OCI-LY1 (cell line): ENCODE measurements at regions not wholly inside any gene's neighbourhood (a gene's known extent, or its start where the extent isn't known, plus 50 kb on each side); places are given as distances from the start of the nearest gene placed in this dataset.

Source experiments
- H2AFZ ChIP-seq: fragments of 200-600 bp; sonication (generic), shearing (Covaris generic); 2 replicates; pipeline ENCODE4 v1.6.0; 2014; ENCODE audit warnings: antibody characterized with exemption, mild to moderate bottlenecking, low read length
- H3F3A ChIP-seq: fragments of 200-600 bp; sonication (generic), shearing (Covaris generic); 2 replicates; pipeline ENCODE4 v1.6.0; 2014; ENCODE audit warnings: mild to moderate bottlenecking, antibody characterized with exemption, low read length, moderate library complexity; ENCODE audit not compliant: insufficient read depth
- H3K27ac ChIP-seq: fragments of 200-600 bp; sonication (generic); 2 replicates; pipeline ENCODE4 v1.5.1; 2014; ENCODE audit warnings: low read length, mixed run types, mild to moderate bottlenecking, low read depth; ENCODE audit not compliant: poor library complexity, severe bottlenecking
- H3K27me3 ChIP-seq: fragments of 200-600 bp; sonication (generic); 2 replicates; pipeline ENCODE4 v1.6.0; 2014; ENCODE audit warnings: antibody characterized with exemption, mild to moderate bottlenecking, low read length, moderate library complexity; ENCODE audit not compliant: insufficient read depth
- H3K36me3 ChIP-seq: fragments of 200-600 bp; sonication (generic); 2 replicates; pipeline ENCODE4 v1.6.1; 2014; ENCODE audit warnings: mild to moderate bottlenecking, antibody characterized with exemption, low read length, moderate library complexity, mixed read lengths; ENCODE audit not compliant: insufficient read depth
- H3K4me1 ChIP-seq: fragments of 200-600 bp; sonication (generic); 2 replicates; pipeline ENCODE4 v1.5.1; 2014; ENCODE audit warnings: mild to moderate bottlenecking, low read length, moderate library complexity; ENCODE audit not compliant: insufficient read depth, severe bottlenecking
- H3K4me2 ChIP-seq: fragments of 200-600 bp; sonication (generic), shearing (Covaris generic); 2 replicates; pipeline ENCODE4 v1.6.1; 2014; ENCODE audit warnings: low read length
- H3K4me3 ChIP-seq: fragments of 200-600 bp; sonication (generic); 2 replicates; pipeline ENCODE4 v1.5.1; 2014; ENCODE audit warnings: low read length, low read depth, mild to moderate bottlenecking, mixed read lengths; ENCODE audit not compliant: poor library complexity, severe bottlenecking
- H3K79me2 ChIP-seq: fragments of 200-600 bp; shearing (Covaris generic); 2 replicates; pipeline ENCODE4 v1.6.1; 2016; ENCODE audit warnings: mixed run types, low read length, mixed read lengths; ENCODE audit not compliant: insufficient read depth
- H3K9ac ChIP-seq: fragments of 200-600 bp; sonication (generic), shearing (Covaris generic); 2 replicates; pipeline ENCODE4 v1.6.1; 2014; ENCODE audit warnings: mild to moderate bottlenecking, low read length, mixed read lengths
- H3K9me2 ChIP-seq: fragments of 200-600 bp; sonication (generic), shearing (Covaris generic); 2 replicates; pipeline ENCODE4 v1.6.1; 2014; ENCODE audit warnings: low read depth, mild to moderate bottlenecking, low read length, mixed read lengths
- H3K9me3 ChIP-seq: fragments of 200-600 bp; shearing (Covaris generic); 2 replicates; pipeline ENCODE4 v1.6.1; 2014; ENCODE audit warnings: low read length, mixed read lengths
- H4K20me1 ChIP-seq: fragments of 200-600 bp; sonication (generic), shearing (Covaris generic); 2 replicates; pipeline ENCODE4 v1.6.0; 2016; ENCODE audit warnings: mild to moderate bottlenecking, low read length; ENCODE audit not compliant: insufficient read depth
- CTCF ChIP-seq: fragments of 200-600 bp; sonication (generic), shearing (Covaris generic); IDR thresholded peaks from 2 replicates; pipeline ENCODE4 v1.5.1; 2017; ENCODE audit warnings: mild to moderate bottlenecking, antibody characterized with exemption, low read length, moderate library complexity, mixed read lengths
- EZH2 ChIP-seq: fragments of 200-600 bp; sonication (generic), shearing (Covaris generic); IDR thresholded peaks from 2 replicates; pipeline ENCODE4 v1.8.0; 2017; ENCODE audit warnings: borderline replicate concordance, mixed run types, mild to moderate bottlenecking, antibody characterized with exemption, low read length, moderate library complexity, mixed read lengths

- TF ChIP-seq CTCF = no peak
- no peak for TF ChIP-seq EZH2
- no peak overlapping the region for H3K9ac ChIP-seq
- no peak overlapping the region for H3K4me2 ChIP-seq
- H3K4me1 ChIP-seq = no peaks in the 10 kb centered on the region
- no peaks in the 10 kb centered on the region for H3K79me2 ChIP-seq
- no peak overlapping the region for H2AFZ ChIP-seq
- H3K27me3 ChIP-seq = no peaks in the 10 kb centered on the region
- H3K4me3 ChIP-seq = no peak overlapping the region
- H3F3A ChIP-seq = no peaks in the 10 kb centered on the region
- H4K20me1 ChIP-seq = no peaks in the 10 kb centered on the region
- H3K9me3 ChIP-seq = no peaks in the 10 kb centered on the region
- H3K36me3 ChIP-seq = no peaks in the 10 kb centered on the region
- no peaks in the 10 kb centered on the region for H3K9me2 ChIP-seq
- no peak overlapping the region for H3K27ac ChIP-seq
Measured at GRCh38 chr11:121928597-121929580, 187.1 kb downstream of the BLID start.

- no peaks in the 10 kb centered on the region for H3K9me2 ChIP-seq
- no peaks in the 10 kb centered on the region for H3F3A ChIP-seq
- no peak overlapping the region for H3K27ac ChIP-seq
- no peaks in the 10 kb centered on the region for H3K4me1 ChIP-seq
- H3K9me3 ChIP-seq = no peaks in the 10 kb centered on the region
- TF ChIP-seq EZH2 = no peak
- no peak for TF ChIP-seq CTCF
- no peaks in the 10 kb centered on the region for H4K20me1 ChIP-seq
- H3K36me3 ChIP-seq = no peaks in the 10 kb centered on the region
- no peak overlapping the region for H3K4me3 ChIP-seq
- no peak overlapping the region for H3K9ac ChIP-seq
- no peak overlapping the region for H2AFZ ChIP-seq
- no peaks in the 10 kb centered on the region for H3K27me3 ChIP-seq
- H3K79me2 ChIP-seq = no peaks in the 10 kb centered on the region
- no peak overlapping the region for H3K4me2 ChIP-seq
Measured at GRCh38 chr11:121927789-121928188, 188.2 kb downstream of the BLID start.

GRCh38 chr11:121927097-121927785 lies 188.8 kb downstream of the BLID start:
- H3K79me2 ChIP-seq = no peaks in the 10 kb centered on the region
- H3F3A ChIP-seq = no peaks in the 10 kb centered on the region
- no peak overlapping the region for H2AFZ ChIP-seq
- TF ChIP-seq EZH2 (no peak), CTCF (no peak)
- no peaks in the 10 kb centered on the region for H3K9me3 ChIP-seq
- H4K20me1 ChIP-seq = no peaks in the 10 kb centered on the region
- H3K4me3 ChIP-seq = no peak overlapping the region
- no peaks in the 10 kb centered on the region for H3K36me3 ChIP-seq
- H3K27ac ChIP-seq = no peak overlapping the region
- H3K9me2 ChIP-seq = no peaks in the 10 kb centered on the region
- no peaks in the 10 kb centered on the region for H3K4me1 ChIP-seq
- no peak overlapping the region for H3K4me2 ChIP-seq
- no peaks in the 10 kb centered on the region for H3K27me3 ChIP-seq
- no peak overlapping the region for H3K9ac ChIP-seq
